ENCODE measurements at regions not wholly inside any gene's neighbourhood (a gene's known extent, or its start where the extent isn't known, plus 50 kb on each side); places are given as distances from the start of the nearest gene placed in this dataset.
"Not testable (repeated sequence)": the region's sequence is repeated elsewhere in the genome, so short reads cannot be mapped to it uniquely, and the experiment has no call there.

- DNase-seq (ENCODE audit: low spot score in 2 of 2) = no peak
- Mint-ChIP-seq H3K27ac (no peak overlapping the region), H3K9me3 (peaks cover 20% of the 10 kb centered on the region in 2 donors), H3K36me3 (peaks cover 15 to 22% of the 10 kb centered on the region in 2 donors)
- ATAC-seq = no peak
These were observed 61.7 kb upstream of the ATF7IP2 start for GRCh38 chr16:10324210-10324609.

GRCh38 chr16:10325783-10326543, 59.9 kb upstream of the ATF7IP2 start:
- H3K9me3 Mint-ChIP-seq = peaks cover 18 to 20% of the 10 kb centered on the region in 2 donors
- no peak overlapping the region for H3K27ac Mint-ChIP-seq
- peaks cover 15 to 22% of the 10 kb centered on the region in 2 donors for H3K36me3 Mint-ChIP-seq
- DNase-seq (ENCODE audit: low spot score in 2 of 2) (no peak), ATAC-seq (no peak)

GRCh38 chr16:10326647-10327046, 59.2 kb upstream of the ATF7IP2 start:
- DNase-seq (ENCODE audit: low spot score in 2 of 2) = no peak
- peaks cover 15 to 22% of the 10 kb centered on the region in 2 donors for H3K36me3 Mint-ChIP-seq
- H3K27ac Mint-ChIP-seq = no peak overlapping the region
- peaks cover 18 to 20% of the 10 kb centered on the region in 2 donors for H3K9me3 Mint-ChIP-seq
- no peak for ATAC-seq

- DNase-seq (ENCODE audit: low spot score in 2 of 2); H3K27ac Mint-ChIP-seq: not testable (repeated sequence)
- ATAC-seq = peak in 1 of 2 donors; percentile 60
- H3K36me3 Mint-ChIP-seq = peaks cover 15 to 22% of the 10 kb centered on the region in 2 donors
- peaks cover 16 to 20% of the 10 kb centered on the region in 2 donors for H3K9me3 Mint-ChIP-seq
These were observed 57.6 kb upstream of the ATF7IP2 start for GRCh38 chr16:10328291-10328690.

- DNase-seq (ENCODE audit: low spot score in 2 of 2) (no peak), ATAC-seq (no peak)
- Mint-ChIP-seq H3K27ac (no peak overlapping the region), H3K9me3 (peaks cover 5 to 6% of the 10 kb centered on the region in 2 donors), H3K36me3 (peaks cover 6% of the 10 kb centered on the region in 2 donors)
These were observed 53.6 kb upstream of the ATF7IP2 start for GRCh38 chr16:10332241-10332640.

GRCh38 chr16:10332775-10333174, 53.1 kb upstream of the ATF7IP2 start:
- DNase-seq (ENCODE audit: low spot score in 2 of 2) = no peak
- Mint-ChIP-seq H3K36me3 (peaks cover under 1% of the 10 kb centered on the region in 2 donors), H3K27ac (no peak overlapping the region), H3K9me3 (peaks cover 1% of the 10 kb centered on the region in 2 donors)
- no peak for ATAC-seq

GRCh38 chr16:10333321-10334032, 52.4 kb upstream of the ATF7IP2 start:
- peaks cover 0 to 4% of the 10 kb centered on the region in 2 donors for H3K9me3 Mint-ChIP-seq
- no peak overlapping the region for H3K27ac Mint-ChIP-seq
- peak in 1 of 2 donors; percentile 42 for ATAC-seq
- no peak for DNase-seq (ENCODE audit: low spot score in 2 of 2)
- no peaks in the 10 kb centered on the region for H3K36me3 Mint-ChIP-seq

- Mint-ChIP-seq H3K9me3 (peaks cover 13 to 18% of the 10 kb centered on the region in 2 donors), H3K36me3 (peaks cover 15 to 16% of the 10 kb centered on the region in 2 donors), H3K27ac (no peak overlapping the region)
- ATAC-seq (no peak), DNase-seq (ENCODE audit: low spot score in 2 of 2) (no peak)
These were observed 50.2 kb upstream of the ATF7IP2 start for GRCh38 chr16:10335681-10336080.
